CD4-positive, alpha-beta T cell treated with Interleukin-1 beta for 1 hour (primary cell): ENCODE measurements at regions not wholly inside any gene's neighbourhood (a gene's known extent, or its start where the extent isn't known, plus 50 kb on each side); places are given as distances from the start of the nearest gene placed in this dataset.
"Not testable (repeated sequence)": the region's sequence is repeated elsewhere in the genome, so short reads cannot be mapped to it uniquely, and the experiment has no call there.

Experiments used
- DNase-seq, 2 donors: peaks; one replicate each; pipeline ENCODE4 v3.0.0-alpha.2; 2020 to 2022

- DNase-seq: no peak
Measured at GRCh38 chr10:61262486-61263261, 190.5 kb downstream of the TMEM26 start.

DNA sequence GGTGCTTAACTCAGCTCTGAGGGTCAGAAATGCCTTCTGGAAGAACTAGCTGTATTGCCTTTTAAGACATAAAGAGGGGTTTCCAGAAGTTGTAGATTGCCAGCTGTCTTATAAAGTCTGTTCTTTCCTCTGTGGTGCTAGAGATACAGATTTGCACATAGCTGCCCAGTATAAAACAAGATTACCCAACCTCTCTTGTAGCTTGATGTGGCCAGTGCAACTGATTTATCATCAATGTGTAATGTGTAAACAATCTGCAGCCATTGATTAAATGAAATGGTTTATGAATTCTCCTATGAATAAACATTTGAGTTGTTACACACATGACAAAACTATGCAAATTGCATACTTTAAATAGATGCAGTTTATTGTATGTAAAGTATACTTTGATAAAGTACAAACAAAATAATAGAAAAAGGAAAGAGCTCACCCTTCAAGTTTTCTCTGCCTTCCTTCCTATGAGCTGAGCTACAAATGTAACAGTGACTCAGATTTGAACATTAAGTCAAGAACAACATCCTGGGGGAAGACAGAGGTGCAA lies 195.2 kb downstream of the TMEM26 start:
- no peak for DNase-seq

- no peak for DNase-seq
Measured at GRCh38 chr10:61257136-61257535, 196.0 kb downstream of the TMEM26 start.

- not testable (repeated sequence) for DNase-seq
Measured at GRCh38 chr10:61252326-61252725, 200.9 kb downstream of the TMEM26 start.

GRCh38 chr10:61251089-61251488 lies 202.1 kb downstream of the TMEM26 start:
- no peak for DNase-seq

- no peak for DNase-seq
Measured at GRCh38 chr10:61250131-61250530, 203.1 kb downstream of the TMEM26 start.

DNA sequence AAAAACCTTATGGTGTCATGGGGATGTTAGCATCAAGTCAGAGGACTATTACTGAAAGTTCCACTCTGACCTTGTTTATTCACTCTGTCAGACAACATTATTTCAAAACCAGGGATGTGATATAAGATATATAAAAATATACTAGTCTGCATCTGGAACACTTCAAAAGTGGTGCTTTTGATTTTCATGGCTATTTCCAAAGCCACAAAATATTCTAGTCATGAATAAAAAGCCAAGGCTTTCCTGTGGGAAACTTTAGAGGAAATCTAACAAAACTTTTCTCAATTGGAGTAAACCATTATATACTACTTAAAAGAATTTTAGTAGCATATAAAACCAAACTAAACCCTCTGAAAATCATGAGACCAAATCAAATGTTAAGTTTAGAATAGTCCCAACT lies 205.2 kb downstream of the TMEM26 start:
- DNase-seq: no peak

- no peak for DNase-seq
Measured at GRCh38 chr10:61244261-61244775, 208.9 kb downstream of the TMEM26 start.

DNA sequence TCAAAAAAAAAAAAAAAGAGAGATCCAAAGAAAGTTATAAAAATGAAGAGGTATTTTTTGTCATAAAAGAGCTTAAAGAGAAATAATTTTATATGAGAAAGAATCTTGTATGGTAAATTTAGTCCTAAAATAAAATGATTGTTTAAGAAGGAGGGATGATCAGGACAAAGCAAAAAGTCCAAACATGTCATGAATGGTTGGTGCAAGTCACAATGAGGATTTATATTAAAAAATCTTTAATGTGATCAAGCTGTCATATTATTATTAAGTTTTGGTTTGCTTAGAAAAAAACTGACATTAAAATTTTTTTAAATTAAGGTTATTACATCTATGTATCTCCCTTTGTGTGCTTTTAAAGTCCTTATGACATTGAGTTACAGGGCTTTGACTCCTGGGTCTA lies 220.4 kb downstream of the TMEM26 start:
- DNase-seq: no peak

DNA sequence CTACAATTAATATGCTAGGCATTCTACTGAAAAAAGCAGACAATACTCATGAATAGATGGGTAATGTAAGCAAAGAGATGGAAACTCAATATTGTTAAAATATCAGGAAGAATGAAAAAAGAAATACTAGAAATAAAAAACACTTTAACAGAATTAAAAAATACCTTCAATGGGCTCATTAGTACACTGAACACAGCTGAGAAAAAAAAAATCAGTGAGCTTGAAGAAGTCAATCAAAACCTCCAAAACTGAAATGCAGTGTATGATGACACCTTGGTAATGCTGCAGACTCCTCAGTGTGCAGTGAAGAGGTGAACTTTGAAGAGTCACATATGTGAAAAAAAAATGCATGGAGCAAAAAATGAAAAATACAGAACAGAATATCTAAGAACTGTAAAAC lies 227.2 kb downstream of the TMEM26 start:
- no peak for DNase-seq

GRCh38 chr10:61223576-61223975 lies 229.6 kb downstream of the TMEM26 start:
- DNase-seq: no peak

GRCh38 chr10:61219696-61220095 lies 233.5 kb downstream of the TMEM26 start:
- DNase-seq: no peak

DNA sequence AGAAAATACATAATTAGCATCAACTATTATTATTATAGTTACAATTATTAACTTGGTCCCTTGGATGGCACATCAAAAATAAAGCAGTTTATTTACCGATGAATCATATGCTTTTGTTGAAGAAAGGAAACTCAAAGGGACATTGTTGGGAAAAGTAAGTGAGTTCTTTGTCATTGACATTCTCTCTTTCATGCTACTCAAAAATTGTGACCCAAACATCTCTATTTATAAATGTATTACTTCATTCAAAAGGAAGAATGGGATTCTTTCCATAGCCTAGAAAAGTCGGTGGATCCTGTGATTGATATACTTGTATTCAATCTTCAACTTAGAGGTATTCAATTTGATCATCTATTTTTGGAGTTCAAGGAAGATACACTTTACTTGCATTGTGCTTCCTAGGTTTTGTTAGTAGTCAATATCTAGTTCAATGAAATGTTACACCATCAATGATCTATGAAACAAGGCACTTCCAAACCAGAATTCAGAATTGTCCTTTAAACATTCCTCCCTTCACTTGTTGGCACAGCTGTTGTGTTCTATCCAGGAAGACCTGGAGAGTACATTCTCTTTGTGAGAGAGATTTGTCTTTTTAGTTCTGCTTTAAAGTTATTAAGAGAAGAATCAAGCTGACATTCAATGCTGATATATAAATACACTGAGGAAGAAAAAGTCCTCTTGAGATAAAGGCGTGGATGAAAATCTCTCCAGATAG lies 235.2 kb downstream of the TMEM26 start:
- DNase-seq: no peak

DNA sequence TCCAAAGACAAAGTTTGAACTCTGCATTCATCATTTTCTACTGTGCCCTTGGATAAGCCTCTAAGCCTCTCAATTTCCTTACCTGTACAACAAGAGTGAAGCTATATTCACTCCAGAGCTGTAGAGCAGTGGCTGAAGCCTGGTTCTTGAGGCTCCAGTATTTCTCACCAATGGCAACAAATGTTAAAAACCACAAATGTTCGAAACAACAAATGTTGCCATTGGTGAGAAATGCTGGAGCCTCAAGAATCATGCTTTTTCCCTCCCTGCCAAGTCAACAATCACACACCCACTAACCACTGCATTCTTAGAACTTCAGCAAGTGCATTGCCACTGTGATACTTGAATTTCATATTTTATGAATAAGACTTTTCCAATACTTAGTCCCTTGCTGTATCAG lies 237.9 kb downstream of the TMEM26 start:
- no peak for DNase-seq

GRCh38 chr10:61211468-61211867 lies 241.7 kb downstream of the TMEM26 start:
- DNase-seq: no peak

- no peak for DNase-seq
Measured at GRCh38 chr10:61197057-61197456, 253.1 kb upstream of the RHOBTB1 start.

GRCh38 chr10:61195211-61195610 lies 251.2 kb upstream of the RHOBTB1 start:
- no peak for DNase-seq

DNA sequence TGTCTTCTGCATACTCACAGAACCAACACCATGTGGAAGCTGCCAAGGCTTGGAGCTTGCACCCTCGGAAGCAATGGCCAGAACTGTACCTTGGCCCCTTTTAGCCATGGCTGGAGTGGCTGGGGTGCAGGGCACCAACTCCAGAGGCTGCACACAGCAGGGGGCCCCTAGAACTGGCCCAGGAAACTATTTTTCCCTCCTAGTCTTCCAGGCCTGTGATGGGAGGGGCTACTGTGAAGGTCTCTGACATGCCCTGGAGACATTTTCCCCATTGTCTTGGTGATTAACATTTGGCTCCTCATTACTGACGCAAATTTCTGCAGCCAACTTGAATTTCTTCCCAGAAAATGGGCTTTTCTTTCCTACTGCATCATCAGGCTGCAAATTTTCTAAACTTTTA lies 248.6 kb upstream of the RHOBTB1 start:
- DNase-seq: not testable (repeated sequence)

DNA sequence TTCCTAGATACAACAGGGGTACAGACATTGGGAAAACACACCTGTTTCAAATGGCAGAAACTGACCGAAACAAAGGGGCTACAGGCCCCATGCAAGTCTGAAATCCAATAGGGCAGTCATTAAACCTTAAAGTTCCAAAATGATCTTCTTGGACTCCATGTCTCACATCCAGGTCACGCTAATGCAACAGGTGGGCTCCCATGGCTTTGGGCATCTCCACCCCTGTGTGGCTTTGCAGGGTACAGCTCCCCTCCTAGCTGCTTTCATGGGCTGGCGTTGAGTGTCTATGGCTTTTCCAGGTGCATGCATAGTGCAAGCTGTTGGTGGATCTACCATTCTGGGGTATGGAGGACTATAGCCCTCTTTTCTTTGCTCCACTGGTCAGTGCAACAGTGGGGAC lies 248.1 kb upstream of the RHOBTB1 start:
- DNase-seq: no peak

- DNase-seq: no peak
Measured at GRCh38 chr10:61189912-61190311, 245.9 kb upstream of the RHOBTB1 start.

DNA sequence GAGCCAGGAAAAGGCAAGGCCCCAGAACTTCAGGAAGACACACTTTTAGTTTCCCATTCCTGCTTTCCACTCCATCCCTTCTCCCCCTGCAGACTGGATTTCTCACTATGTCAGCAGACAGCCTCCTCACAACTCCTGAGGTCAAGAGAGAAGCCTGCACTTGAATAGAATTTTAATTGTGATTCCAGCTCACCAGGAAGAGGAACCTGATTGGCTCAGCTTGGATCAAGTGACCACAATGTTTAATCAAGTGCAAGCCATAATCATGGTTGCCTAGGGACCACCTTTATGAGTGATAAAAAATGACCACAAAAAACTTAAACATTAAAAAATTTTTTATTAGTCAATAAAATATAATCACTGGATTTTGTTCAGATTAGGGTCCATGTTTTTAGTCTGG lies 244.7 kb upstream of the RHOBTB1 start:
- DNase-seq: no peak

GRCh38 chr10:61188101-61188500 lies 244.1 kb upstream of the RHOBTB1 start:
- DNase-seq: no peak

- DNase-seq: no peak
Measured at GRCh38 chr10:61187601-61188000, 243.6 kb upstream of the RHOBTB1 start.

DNA sequence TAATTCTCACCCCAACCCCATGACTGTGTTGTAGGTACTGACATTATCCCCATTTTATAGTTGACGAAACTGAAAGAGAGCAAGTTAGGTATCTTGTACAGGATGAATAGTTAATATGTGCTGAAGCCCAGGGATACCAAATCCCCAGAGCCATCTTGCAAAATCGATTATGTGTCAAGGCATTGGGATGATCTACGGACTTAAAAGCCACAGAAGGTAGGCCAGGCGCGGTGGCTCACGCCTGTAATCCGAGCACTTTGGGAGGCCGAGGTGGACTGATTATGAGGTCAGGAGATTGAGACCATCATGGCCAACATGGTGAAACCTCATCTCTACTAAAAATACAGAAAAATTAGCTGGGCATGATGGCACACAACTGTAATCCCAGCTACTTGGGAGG lies 242.4 kb upstream of the RHOBTB1 start:
- DNase-seq: no peak
